PC-3 (cell line): ENCODE measurements at regions not wholly inside any gene's neighbourhood (a gene's known extent, or its start where the extent isn't known, plus 50 kb on each side); places are given as distances from the start of the nearest gene placed in this dataset.

Source experiments
- ATAC-seq: fragments of 200-7000 bp; cut with Tn5 transposase; 2 replicates; pipeline ENCODE4 v1.9.1; 2020; ENCODE audit warnings: mild to moderate bottlenecking, moderate library complexity
- BruUV-seq: library from RNA; stranded (reverse); fragments of 400-500 nt; replicated peaks from 2 replicates; lab custom pipeline; 2021; lab: Mats Ljungman, UMichigan
- CTCF ChIA-PET: fragments of 300-600 bp; sonication (Branson Sonifier 250); formaldehyde crosslinking; loops from one replicate; lab custom pipeline; 2022; ENCODE audit warnings: antibody characterized with exemption; lab: Charles Lee
- POLR2A ChIA-PET: fragments of 300-600 bp; sonication (Branson Sonifier 250); formaldehyde crosslinking; loops from one replicate; lab custom pipeline; 2022; ENCODE audit warnings: antibody characterized with exemption; ENCODE audit not compliant: unreplicated experiment; lab: Charles Lee
- DNase-seq: peaks from one replicate; pipeline ENCODE4 v3.0.0-alpha.2; 2015
- H2AFZ ChIP-seq: fragments of 300-600 bp; sonication (generic); 2 replicates; pipeline ENCODE4 v1.6.0; 2016; ENCODE audit warnings: antibody characterized with exemption, low read length
- H3F3A ChIP-seq: fragments of 300-600 bp; sonication (generic); one replicate; pipeline ENCODE4 v1.6.0; 2017; ENCODE audit warnings: antibody characterized with exemption, low read length, control low read depth, mild to moderate bottlenecking; ENCODE audit not compliant: unreplicated experiment
- H3K27ac ChIP-seq: fragments of 300-600 bp; sonication (generic); 2 replicates; pipeline ENCODE4 v1.5.1; 2016; ENCODE audit warnings: mild to moderate bottlenecking, low read length
- H3K27me3 ChIP-seq: fragments of 300-600 bp; sonication (generic); 2 replicates; pipeline ENCODE4 v1.6.1; 2016; ENCODE audit warnings: low read length, mixed read lengths
- H3K36me3 ChIP-seq: fragments of 300-600 bp; sonication (generic); 2 replicates; pipeline ENCODE4 v1.6.1; 2016; ENCODE audit warnings: low read depth, mixed run types, low read length, mixed read lengths
- H3K4me1 ChIP-seq: fragments of 300-600 bp; sonication (generic); 2 replicates; pipeline ENCODE4 v1.5.1; 2016; ENCODE audit warnings: low read length; ENCODE audit not compliant: insufficient read depth
- H3K4me2 ChIP-seq: fragments of 300-600 bp; sonication (generic); 2 replicates; pipeline ENCODE4 v1.6.0; 2016; ENCODE audit warnings: low read length
- H3K4me3 ChIP-seq: fragments of 300-600 bp; sonication (generic); 2 replicates; pipeline ENCODE4 v1.5.1; 2016; ENCODE audit warnings: mild to moderate bottlenecking, low read length, mixed read lengths
- H3K79me2 ChIP-seq: fragments of 300-600 bp; sonication (generic); 2 replicates; pipeline ENCODE4 v1.6.1; 2017; ENCODE audit warnings: low read length, mixed read lengths
- H3K9ac ChIP-seq: fragments of 300-600 bp; sonication (generic); 2 replicates; pipeline ENCODE4 v1.6.0; 2016; ENCODE audit warnings: mild to moderate bottlenecking, low read length
- H3K9me2 ChIP-seq: fragments of 300-600 bp; sonication (generic); replicated peaks from 2 replicates; pipeline ENCODE4 v1.6.1; 2016; ENCODE audit warnings: mixed run types, low read length, mixed read lengths
- H3K9me3 ChIP-seq: fragments of 300-600 bp; sonication (generic); 2 replicates; pipeline ENCODE4 v1.6.1; 2016; ENCODE audit warnings: low read length, mixed read lengths
- H4K20me1 ChIP-seq: fragments of 300-600 bp; sonication (generic); 2 replicates; pipeline ENCODE4 v1.6.1; 2016; ENCODE audit warnings: low read length, mixed read lengths
- CTCF ChIP-seq: fragments of 300-600 bp; sonication (generic); conservative IDR thresholded peaks from 2 replicates; pipeline ENCODE4 v1.5.1; 2017; ENCODE audit warnings: antibody characterized with exemption, low read depth, mild to moderate bottlenecking, low read length
- EZH2 ChIP-seq: fragments of 300-600 bp; sonication (generic); IDR thresholded peaks from one replicate; pipeline ENCODE4 v1.6.1; 2017; ENCODE audit warnings: antibody characterized with exemption, mild to moderate bottlenecking, low read length; ENCODE audit not compliant: unreplicated experiment
- EZH2phosphoT487 ChIP-seq: fragments of 300-600 bp; sonication (generic); IDR thresholded peaks from 2 replicates; pipeline ENCODE4 v1.6.1; 2018; ENCODE audit warnings: mild to moderate bottlenecking, antibody characterized with exemption, low read length, borderline replicate concordance
- intact Hi-C: fragments of 100-400 bp; cut with micrococcal nuclease; formaldehyde crosslinking; loops from 2 replicates; pipeline ENCODE4 v1.9.0; 2023

- no peak overlapping the region for H3K27ac ChIP-seq
- TF ChIP-seq CTCF, result no peak
- TF ChIP-seq EZH2, result no peak
- no peak for TF ChIP-seq EZH2phosphoT487
- no peaks in the 10 kb centered on the region for H3K9me2 ChIP-seq
- no peak overlapping the region for H2AFZ ChIP-seq
- no peaks in the 10 kb centered on the region for H4K20me1 ChIP-seq
- BruUV-seq, result no TSS peak
- H3K4me2 ChIP-seq, result no peak overlapping the region
- POLR2A ChIA-PET, result no interaction called here
- DNase-seq (no peak), ATAC-seq (no peak)
- H3K9ac ChIP-seq, result no peak overlapping the region
- peaks cover 6% of the 10 kb centered on the region; the same call in 1 of the 2 replicates for H3K4me1 ChIP-seq
- no peak overlapping the region for H3K4me3 ChIP-seq
- no peaks in the 10 kb centered on the region for H3F3A ChIP-seq
- H3K36me3 ChIP-seq, result no peaks in the 10 kb centered on the region
- no peaks in the 10 kb centered on the region for H3K27me3 ChIP-seq
- CTCF ChIA-PET, result no interaction called here
- no peaks in the 10 kb centered on the region for H3K79me2 ChIP-seq
- intact Hi-C loops, result loop anchor here (5.0 kb wide), 1 partner anchor 38 kb away; no protein-coding TSS in a partner anchor
- H3K9me3 ChIP-seq, result no peaks in the 10 kb centered on the region
These were observed 104.3 kb upstream of the STEAP1B start for GRCh38 chr7:22604246-22604645.

DNA sequence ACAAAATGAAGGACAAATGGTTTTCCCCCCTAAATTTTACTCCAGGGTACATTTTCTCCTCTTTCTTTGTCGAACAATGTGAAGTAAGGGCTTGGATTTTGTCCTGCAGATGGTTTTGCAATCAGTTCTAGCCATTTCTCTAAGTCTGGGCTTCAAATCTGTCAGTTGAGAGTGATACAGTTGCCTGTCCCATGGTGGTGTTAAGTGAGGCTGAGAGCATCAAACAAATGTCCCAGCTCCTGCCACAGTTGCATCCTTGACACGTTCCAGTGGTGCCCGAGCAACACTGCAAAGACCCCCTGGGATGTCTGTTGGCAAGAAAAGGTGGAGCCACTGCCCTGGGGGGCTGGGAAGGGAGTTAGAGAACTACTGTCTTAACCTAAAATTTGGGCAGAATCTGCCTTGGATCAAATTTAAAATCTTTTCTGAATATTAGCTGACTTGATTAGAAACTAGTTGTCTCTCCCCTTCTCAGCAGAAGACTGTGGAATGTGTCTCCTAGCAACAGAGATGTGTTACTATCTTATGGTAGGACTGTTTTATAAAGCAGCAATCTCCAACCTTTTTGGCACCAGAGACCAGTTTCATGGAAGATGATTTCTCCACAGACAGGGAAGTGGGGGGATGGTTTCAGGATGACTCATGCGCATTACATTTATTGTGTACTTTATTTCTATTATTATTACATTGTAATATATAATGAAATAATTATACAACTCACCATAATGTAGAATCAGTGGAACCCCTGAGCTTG is 102.0 kb upstream of the STEAP1B start:
- Histone ChIP-seq H3K4me3 (no peak overlapping the region), H3K79me2 (no peaks in the 10 kb centered on the region), H3K4me2 (no peak overlapping the region), H2AFZ (no peak overlapping the region), H3K36me3 (no peaks in the 10 kb centered on the region), H3K27ac (no peak overlapping the region), H3K9ac (no peak overlapping the region), H3K9me2 (no peaks in the 10 kb centered on the region), H3K27me3 (no peaks in the 10 kb centered on the region), H4K20me1 (no peaks in the 10 kb centered on the region), H3F3A (no peaks in the 10 kb centered on the region), H3K4me1 (peaks cover 20% of the 10 kb centered on the region), H3K9me3 (no peaks in the 10 kb centered on the region)
- TF ChIP-seq CTCF, result no peak
- no peak for TF ChIP-seq EZH2
- no peak for TF ChIP-seq EZH2phosphoT487
- intact Hi-C loops, result loop anchor here (5.0 kb wide), 1 partner anchor 40 kb away; no protein-coding TSS in a partner anchor
- BruUV-seq, result no TSS peak
- ATAC-seq (peak; percentile 35), DNase-seq (peak; percentile 48)
- ChIA-PET POLR2A (no interaction called here), CTCF (no interaction called here)

GRCh38 chr7:22601408-22601807 is 101.4 kb upstream of the STEAP1B start:
- intact Hi-C loops, result loop anchor here (5.0 kb wide), 1 partner anchor 41 kb away; no protein-coding TSS in a partner anchor
- H2AFZ ChIP-seq, result no peak overlapping the region

More at GRCh38 chr7:22601408-22601807, 101.4 kb upstream of the STEAP1B start:
- Histone ChIP-seq H3K9me2 (no peaks in the 10 kb centered on the region), H3K9ac (no peak overlapping the region), H3K9me3 (no peaks in the 10 kb centered on the region), H3K79me2 (no peaks in the 10 kb centered on the region), H3K27me3 (no peaks in the 10 kb centered on the region), H4K20me1 (no peaks in the 10 kb centered on the region), H3K4me2 (no peak overlapping the region), H3K4me3 (no peak overlapping the region), H3K36me3 (no peaks in the 10 kb centered on the region), H3K4me1 (peaks cover 21% of the 10 kb centered on the region), H3K27ac (no peak overlapping the region), H3F3A (no peaks in the 10 kb centered on the region)
- ChIA-PET CTCF (no interaction called here), POLR2A (no interaction called here)
- no TSS peak for BruUV-seq
- DNase-seq (no peak), ATAC-seq (no peak)
- TF ChIP-seq CTCF (no peak), EZH2phosphoT487 (no peak), EZH2 (no peak)
